ENCODE measurements at regions not wholly inside any gene's neighbourhood (a gene's known extent, or its start where the extent isn't known, plus 50 kb on each side); places are given as distances from the start of the nearest gene placed in this dataset.

DNA sequence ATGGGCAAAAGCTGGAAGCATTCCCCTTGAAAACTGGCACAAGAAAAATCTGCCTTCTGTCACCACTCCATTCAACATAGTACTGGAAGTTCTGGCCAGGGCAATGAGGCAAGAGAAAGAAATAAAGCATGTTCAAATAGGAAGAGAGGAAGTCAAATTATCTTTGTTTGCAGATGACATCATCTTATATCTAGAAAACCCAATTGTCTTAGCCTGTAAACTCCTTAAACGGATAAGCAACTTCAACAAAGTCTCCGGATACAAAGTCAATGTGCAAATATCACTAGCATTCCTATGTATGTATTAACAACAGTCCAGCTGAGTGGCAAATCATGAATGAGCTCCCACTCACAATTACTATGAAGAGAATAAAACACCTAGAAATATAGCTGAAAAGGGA is 1579.3 kb downstream of the SUCLG1 start:
- H3K36me3 ChIP-seq: no peaks in the 10 kb centered on the region
- no peaks in the 10 kb centered on the region for H3K27me3 ChIP-seq (ENCODE audit: low read depth)
- H3K9me3 ChIP-seq: no peaks in the 10 kb centered on the region
- intact Hi-C loops (cut with DNase I): no loop called here
- no peak for DNase-seq
- no peak overlapping the region for H3K27ac ChIP-seq
- no peak for ATAC-seq
- no peak overlapping the region for H3K4me3 ChIP-seq
- TF ChIP-seq CTCF (IDR thresholded peaks at IDR 0.05): no peak
- H3K4me1 ChIP-seq: no peaks in the 10 kb centered on the region

GRCh38 chr2:82875858-82876257 is 1583.2 kb downstream of the SUCLG1 start:
- ATAC-seq (no peak), DNase-seq (no peak)
- no peaks in the 10 kb centered on the region for H3K4me1 ChIP-seq
- no peaks in the 10 kb centered on the region for H3K36me3 ChIP-seq
- intact Hi-C loops (cut with DNase I): no loop called here
- H3K27ac ChIP-seq: no peak overlapping the region
- no peaks in the 10 kb centered on the region for H3K27me3 ChIP-seq (ENCODE audit: low read depth)
- no peaks in the 10 kb centered on the region for H3K9me3 ChIP-seq
- TF ChIP-seq CTCF (IDR thresholded peaks at IDR 0.05): no peak
- no peak overlapping the region for H3K4me3 ChIP-seq

GRCh38 chr2:82857967-82858366 is 1601.1 kb downstream of the SUCLG1 start:
- ATAC-seq (peak; percentile 39 to 45), DNase-seq (no peak)
- Histone ChIP-seq H3K4me1 (no peaks in the 10 kb centered on the region), H3K27me3 (ENCODE audit: low read depth) (no peaks in the 10 kb centered on the region), H3K9me3 (no peaks in the 10 kb centered on the region), H3K4me3 (no peak overlapping the region), H3K36me3 (no peaks in the 10 kb centered on the region), H3K27ac (no peak overlapping the region)
- no peak for TF ChIP-seq CTCF (IDR thresholded peaks at IDR 0.05)
- intact Hi-C loops (cut with DNase I): no loop called here

DNA sequence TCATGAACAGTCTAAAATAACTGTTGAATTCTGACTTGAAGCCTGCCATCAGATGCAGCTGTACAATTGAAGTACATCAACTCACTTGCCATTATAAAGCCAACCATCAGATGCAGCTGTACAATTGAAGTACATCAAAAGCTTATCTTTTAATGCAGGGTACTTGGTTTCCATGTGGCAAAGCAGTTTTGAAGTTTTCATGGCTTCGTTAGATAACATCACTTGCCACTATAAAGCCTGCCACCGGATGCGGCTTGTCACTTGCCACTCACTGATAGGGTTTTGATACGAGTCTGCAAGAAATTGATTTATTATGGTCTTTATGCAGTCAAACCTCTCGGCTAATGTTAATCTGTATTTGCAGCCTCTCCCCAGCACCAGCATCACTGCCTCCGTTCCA is 1605.8 kb downstream of the SUCLG1 start:
- DNase-seq (no peak), ATAC-seq (no peak)
- Histone ChIP-seq H3K36me3 (no peaks in the 10 kb centered on the region), H3K9me3 (no peaks in the 10 kb centered on the region), H3K27ac (no peak overlapping the region), H3K27me3 (ENCODE audit: low read depth) (no peaks in the 10 kb centered on the region), H3K4me1 (no peaks in the 10 kb centered on the region), H3K4me3 (no peak overlapping the region)
- intact Hi-C loops (cut with DNase I): no loop called here
- TF ChIP-seq CTCF (IDR thresholded peaks at IDR 0.05): no peak

GRCh38 chr2:82852787-82853186 is 1606.3 kb downstream of the SUCLG1 start:
- intact Hi-C loops (cut with DNase I): no loop called here
- TF ChIP-seq CTCF (IDR thresholded peaks at IDR 0.05): no peak
- no peak for ATAC-seq
- Histone ChIP-seq H3K4me3 (no peak overlapping the region), H3K27ac (no peak overlapping the region), H3K4me1 (no peaks in the 10 kb centered on the region), H3K27me3 (ENCODE audit: low read depth) (no peaks in the 10 kb centered on the region), H3K36me3 (no peaks in the 10 kb centered on the region), H3K9me3 (no peaks in the 10 kb centered on the region)
- no peak for DNase-seq

- intact Hi-C loops (cut with DNase I): no loop called here
- H3K36me3 ChIP-seq: no peaks in the 10 kb centered on the region
- H3K27ac ChIP-seq: no peak overlapping the region
- H3K4me3 ChIP-seq: no peak overlapping the region
- DNase-seq (no peak), ATAC-seq (no peak)
- H3K27me3 ChIP-seq (ENCODE audit: low read depth): no peaks in the 10 kb centered on the region
- H3K9me3 ChIP-seq: no peaks in the 10 kb centered on the region
- H3K4me1 ChIP-seq: no peaks in the 10 kb centered on the region
- TF ChIP-seq CTCF (IDR thresholded peaks at IDR 0.05): no peak
These were observed 1610.8 kb downstream of the SUCLG1 start for GRCh38 chr2:82848285-82848684.
